ENCODE measurements at regions not wholly inside any gene's neighbourhood (a gene's known extent, or its start where the extent isn't known, plus 50 kb on each side); places are given as distances from the start of the nearest gene placed in this dataset.

- TF ChIP-seq, protein P1, sequence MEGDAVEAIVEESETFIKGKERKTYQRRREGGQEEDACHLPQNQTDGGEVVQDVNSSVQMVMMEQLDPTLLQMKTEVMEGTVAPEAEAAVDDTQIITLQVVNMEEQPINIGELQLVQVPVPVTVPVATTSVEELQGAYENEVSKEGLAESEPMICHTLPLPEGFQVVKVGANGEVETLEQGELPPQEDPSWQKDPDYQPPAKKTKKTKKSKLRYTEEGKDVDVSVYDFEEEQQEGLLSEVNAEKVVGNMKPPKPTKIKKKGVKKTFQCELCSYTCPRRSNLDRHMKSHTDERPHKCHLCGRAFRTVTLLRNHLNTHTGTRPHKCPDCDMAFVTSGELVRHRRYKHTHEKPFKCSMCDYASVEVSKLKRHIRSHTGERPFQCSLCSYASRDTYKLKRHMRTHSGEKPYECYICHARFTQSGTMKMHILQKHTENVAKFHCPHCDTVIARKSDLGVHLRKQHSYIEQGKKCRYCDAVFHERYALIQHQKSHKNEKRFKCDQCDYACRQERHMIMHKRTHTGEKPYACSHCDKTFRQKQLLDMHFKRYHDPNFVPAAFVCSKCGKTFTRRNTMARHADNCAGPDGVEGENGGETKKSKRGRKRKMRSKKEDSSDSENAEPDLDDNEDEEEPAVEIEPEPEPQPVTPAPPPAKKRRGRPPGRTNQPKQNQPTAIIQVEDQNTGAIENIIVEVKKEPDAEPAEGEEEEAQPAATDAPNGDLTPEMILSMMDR (IDR thresholded peaks at IDR 0.05): no peak
- no peak for TF ChIP-seq POLR2A (IDR thresholded peaks at IDR 0.05)
These were observed 231.7 kb downstream of the FSIP2 start for GRCh38 chr2:185970148-185970852.
